ENCODE measurements at regions not wholly inside any gene's neighbourhood (a gene's known extent, or its start where the extent isn't known, plus 50 kb on each side); places are given as distances from the start of the nearest gene placed in this dataset.

DNA sequence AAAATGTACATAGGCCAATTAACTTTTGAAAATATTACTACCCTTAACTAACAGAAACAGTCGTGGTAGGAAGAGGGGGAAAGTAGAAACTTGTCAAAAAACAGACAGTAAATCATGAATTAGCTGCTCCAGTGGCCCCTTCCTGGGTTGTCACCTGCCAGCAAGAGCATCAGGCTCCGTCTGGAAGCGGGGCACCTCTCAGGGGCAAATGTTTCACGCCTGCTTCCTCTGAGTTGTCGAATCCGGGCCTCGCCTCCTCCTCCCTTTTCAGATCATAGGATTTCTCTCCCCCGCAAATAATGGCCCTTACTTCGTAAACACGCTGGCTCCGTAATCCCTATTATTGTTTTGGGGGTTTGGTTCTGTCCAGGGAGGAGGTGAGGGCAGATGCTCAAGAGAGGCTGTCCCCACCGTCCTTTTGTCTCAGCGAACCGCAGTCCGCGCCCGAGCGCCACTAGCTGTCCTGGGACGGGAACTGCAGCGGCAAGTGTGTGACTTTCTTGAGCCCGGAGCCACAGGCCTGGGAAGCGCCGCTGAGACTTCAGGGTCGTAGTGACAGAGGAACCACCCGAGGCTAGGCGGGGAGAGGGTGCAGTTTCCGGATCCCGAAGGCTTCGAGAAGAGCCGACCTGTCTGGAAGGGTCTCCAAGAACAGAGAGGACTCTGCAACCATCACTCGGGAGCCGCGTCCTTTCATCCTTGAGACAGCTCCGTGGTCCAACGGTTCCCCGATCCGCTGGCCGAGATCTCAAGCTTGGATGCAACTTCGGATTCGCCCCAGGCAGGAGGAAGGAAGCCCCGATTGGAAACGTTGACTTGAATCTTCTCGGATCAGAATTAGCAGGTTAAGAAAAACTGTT lies 214.5 kb upstream of the ZNF184 start (continued):
- TF ChIP-seq ZNF557 (CRISPR knock-in tag; IDR thresholded peaks at IDR 0.05) (no peak), ZNF382 (CRISPR knock-in tag; IDR thresholded peaks at IDR 0.05; ENCODE audit: borderline replicate concordance) (no peak), ZNF496 (CRISPR knock-in tag; IDR thresholded peaks at IDR 0.05; ENCODE audit: insufficient replicate concordance) (no peak), PITX1 (CRISPR knock-in tag; IDR thresholded peaks at IDR 0.05) (no peak), MTF1 (CRISPR knock-in tag; IDR thresholded peaks at IDR 0.05) (no peak), ISL2 (CRISPR knock-in tag; IDR thresholded peaks at IDR 0.05) (no peak; the same call in 1 of the 2 replicates), SAP130 (CRISPR knock-in tag; IDR thresholded peaks at IDR 0.05; ENCODE audit: low read depth) (peak; percentile 31; the same call in 1 of the 2 replicates), ZNF7 (CRISPR knock-in tag; IDR thresholded peaks at IDR 0.05) (no peak), JUND (CRISPR knock-in tag; IDR thresholded peaks at IDR 0.05) (no peak), ZNF24 (IDR thresholded peaks at IDR 0.05) (no peak), STAG1 (CRISPR knock-in tag; IDR thresholded peaks at IDR 0.05) (peak; percentile 71), ZFP82 (CRISPR knock-in tag; IDR thresholded peaks at IDR 0.05; ENCODE audit: borderline replicate concordance) (no peak), ZNF652 (CRISPR knock-in tag; IDR thresholded peaks at IDR 0.05; ENCODE audit: borderline replicate concordance, low read depth) (no peak)
- TF ChIP-seq, protein P1, sequence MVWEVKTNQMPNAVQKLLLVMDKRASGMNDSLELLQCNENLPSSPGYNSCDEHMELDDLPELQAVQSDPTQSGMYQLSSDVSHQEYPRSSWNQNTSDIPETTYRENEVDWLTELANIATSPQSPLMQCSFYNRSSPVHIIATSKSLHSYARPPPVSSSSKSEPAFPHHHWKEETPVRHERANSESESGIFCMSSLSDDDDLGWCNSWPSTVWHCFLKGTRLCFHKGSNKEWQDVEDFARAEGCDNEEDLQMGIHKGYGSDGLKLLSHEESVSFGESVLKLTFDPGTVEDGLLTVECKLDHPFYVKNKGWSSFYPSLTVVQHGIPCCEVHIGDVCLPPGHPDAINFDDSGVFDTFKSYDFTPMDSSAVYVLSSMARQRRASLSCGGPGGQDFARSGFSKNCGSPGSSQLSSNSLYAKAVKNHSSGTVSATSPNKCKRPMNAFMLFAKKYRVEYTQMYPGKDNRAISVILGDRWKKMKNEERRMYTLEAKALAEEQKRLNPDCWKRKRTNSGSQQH (CRISPR knock-in tag; IDR thresholded peaks at IDR 0.05; ENCODE audit: low read depth), result no peak; the same call in 1 of the 2 replicates
- TF ChIP-seq, protein P2, sequence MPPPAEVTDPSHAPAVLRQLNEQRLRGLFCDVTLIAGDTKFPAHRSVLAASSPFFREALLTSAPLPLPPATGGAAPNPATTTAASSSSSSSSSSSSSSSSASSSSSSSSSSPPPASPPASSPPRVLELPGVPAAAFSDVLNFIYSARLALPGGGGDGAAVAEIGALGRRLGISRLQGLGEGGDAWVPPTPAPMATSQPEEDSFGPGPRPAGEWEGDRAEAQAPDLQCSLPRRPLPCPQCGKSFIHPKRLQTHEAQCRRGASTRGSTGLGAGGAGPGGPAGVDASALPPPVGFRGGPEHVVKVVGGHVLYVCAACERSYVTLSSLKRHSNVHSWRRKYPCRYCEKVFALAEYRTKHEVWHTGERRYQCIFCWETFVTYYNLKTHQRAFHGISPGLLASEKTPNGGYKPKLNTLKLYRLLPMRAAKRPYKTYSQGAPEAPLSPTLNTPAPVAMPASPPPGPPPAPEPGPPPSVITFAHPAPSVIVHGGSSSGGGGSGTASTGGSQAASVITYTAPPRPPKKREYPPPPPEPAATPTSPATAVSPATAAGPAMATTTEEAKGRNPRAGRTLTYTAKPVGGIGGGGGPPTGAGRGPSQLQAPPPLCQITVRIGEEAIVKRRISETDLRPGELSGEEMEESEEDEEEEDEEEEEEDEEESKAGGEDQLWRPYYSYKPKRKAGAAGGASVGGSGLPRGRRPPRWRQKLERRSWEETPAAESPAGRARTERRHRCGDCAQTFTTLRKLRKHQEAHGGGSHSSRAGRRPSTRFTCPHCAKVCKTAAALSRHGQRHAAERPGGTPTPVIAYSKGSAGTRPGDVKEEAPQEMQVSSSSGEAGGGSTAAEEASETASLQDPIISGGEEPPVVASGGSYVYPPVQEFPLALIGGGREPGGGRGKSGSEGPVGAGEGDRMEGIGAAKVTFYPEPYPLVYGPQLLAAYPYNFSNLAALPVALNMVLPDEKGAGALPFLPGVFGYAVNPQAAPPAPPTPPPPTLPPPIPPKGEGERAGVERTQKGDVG (CRISPR knock-in tag; IDR thresholded peaks at IDR 0.05; ENCODE audit: borderline replicate concordance), result no peak
- TF ChIP-seq, protein P3, sequence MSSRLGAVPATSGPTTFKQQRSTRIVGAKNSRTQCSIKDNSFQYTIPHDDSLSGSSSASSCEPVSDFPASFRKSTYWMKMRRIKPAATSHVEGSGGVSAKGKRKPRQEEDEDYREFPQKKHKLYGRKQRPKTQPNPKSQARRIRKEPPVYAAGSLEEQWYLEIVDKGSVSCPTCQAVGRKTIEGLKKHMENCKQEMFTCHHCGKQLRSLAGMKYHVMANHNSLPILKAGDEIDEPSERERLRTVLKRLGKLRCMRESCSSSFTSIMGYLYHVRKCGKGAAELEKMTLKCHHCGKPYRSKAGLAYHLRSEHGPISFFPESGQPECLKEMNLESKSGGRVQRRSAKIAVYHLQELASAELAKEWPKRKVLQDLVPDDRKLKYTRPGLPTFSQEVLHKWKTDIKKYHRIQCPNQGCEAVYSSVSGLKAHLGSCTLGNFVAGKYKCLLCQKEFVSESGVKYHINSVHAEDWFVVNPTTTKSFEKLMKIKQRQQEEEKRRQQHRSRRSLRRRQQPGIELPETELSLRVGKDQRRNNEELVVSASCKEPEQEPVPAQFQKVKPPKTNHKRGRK (CRISPR knock-in tag; IDR thresholded peaks at IDR 0.05), result 0 out of 2 replicates have a peak, but pooled peaks have one; percentile 57
- TF ChIP-seq, protein P4, sequence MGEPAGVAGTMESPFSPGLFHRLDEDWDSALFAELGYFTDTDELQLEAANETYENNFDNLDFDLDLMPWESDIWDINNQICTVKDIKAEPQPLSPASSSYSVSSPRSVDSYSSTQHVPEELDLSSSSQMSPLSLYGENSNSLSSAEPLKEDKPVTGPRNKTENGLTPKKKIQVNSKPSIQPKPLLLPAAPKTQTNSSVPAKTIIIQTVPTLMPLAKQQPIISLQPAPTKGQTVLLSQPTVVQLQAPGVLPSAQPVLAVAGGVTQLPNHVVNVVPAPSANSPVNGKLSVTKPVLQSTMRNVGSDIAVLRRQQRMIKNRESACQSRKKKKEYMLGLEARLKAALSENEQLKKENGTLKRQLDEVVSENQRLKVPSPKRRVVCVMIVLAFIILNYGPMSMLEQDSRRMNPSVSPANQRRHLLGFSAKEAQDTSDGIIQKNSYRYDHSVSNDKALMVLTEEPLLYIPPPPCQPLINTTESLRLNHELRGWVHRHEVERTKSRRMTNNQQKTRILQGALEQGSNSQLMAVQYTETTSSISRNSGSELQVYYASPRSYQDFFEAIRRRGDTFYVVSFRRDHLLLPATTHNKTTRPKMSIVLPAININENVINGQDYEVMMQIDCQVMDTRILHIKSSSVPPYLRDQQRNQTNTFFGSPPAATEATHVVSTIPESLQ (CRISPR knock-in tag; conservative IDR thresholded peaks at IDR 0.05), result no peak
- TF ChIP-seq, protein P5, sequence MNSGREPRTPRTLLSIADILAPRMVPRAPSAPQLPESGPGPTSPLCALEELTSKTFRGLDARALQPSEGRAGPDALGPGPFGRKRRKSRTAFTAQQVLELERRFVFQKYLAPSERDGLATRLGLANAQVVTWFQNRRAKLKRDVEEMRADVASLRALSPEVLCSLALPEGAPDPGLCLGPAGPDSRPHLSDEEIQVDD (CRISPR knock-in tag; IDR thresholded peaks at IDR 0.05; ENCODE audit: borderline replicate concordance), result no peak
- TF ChIP-seq, protein P6, sequence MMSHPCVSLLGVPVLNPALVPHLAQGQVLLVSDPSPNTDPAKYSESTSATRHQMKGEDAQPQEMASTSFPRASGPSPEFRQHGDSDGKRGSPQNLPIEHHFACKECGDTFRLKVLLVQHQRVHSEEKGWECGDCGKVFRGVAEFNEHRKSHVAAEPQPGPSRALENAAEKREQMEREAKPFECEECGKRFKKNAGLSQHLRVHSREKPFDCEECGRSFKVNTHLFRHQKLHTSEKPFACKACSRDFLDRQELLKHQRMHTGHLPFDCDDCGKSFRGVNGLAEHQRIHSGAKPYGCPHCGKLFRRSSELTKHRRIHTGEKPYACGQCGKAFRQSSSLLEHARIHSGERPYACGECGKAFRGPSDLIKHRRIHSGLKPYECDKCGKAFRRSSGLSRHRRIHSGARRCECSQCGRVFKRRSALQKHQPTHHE (CRISPR knock-in tag; IDR thresholded peaks at IDR 0.05; ENCODE audit: borderline replicate concordance), result no peak

All from HepG2 (cell line).